GOT3 (cell line): ENCODE measurements at regions not wholly inside any gene's neighbourhood (a gene's known extent, or its start where the extent isn't known, plus 50 kb on each side); places are given as distances from the start of the nearest gene placed in this dataset.
"Not testable (repeated sequence)": the region's sequence is repeated elsewhere in the genome, so short reads cannot be mapped to it uniquely, and the experiment has no call there.

Experiments
- DNase-seq: peaks from one replicate; lab custom pipeline; 2025; ENCODE audit warnings: mixed read lengths; lab: John Stamatoyannopoulos, UW

DNA sequence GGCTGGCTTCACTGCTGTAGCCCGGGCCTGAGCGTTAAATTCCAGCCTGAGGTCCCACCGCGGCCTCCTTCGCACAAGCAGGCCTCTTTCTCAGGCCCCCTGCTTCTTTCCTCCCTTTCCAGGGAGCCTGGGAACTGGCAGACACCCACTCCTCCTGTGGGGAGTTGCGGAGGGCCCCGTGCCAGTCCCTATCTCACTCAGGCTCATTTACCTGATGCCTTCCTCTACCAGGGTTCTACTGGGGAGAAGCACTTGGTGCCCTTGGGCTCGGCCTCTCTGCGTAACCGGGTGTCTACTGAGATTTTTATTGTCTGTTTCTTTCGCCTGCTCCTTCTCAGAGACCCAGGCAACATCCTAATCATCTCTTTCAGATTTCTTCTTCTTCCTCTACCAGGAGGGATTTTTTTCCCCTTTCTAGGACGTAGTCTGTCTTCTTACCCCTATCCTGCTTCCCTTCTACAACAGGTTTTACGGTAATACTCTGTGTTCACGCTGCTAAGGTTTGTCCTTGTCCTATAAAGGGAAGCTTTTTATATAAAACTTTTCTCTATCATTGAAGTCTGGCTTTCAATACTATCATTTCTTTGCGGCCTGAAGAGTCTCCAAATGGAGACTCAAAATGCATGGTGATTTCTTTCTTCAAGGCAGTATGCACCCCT is 135.4 kb upstream of the GPR12 start:
- no peak for DNase-seq

DNA sequence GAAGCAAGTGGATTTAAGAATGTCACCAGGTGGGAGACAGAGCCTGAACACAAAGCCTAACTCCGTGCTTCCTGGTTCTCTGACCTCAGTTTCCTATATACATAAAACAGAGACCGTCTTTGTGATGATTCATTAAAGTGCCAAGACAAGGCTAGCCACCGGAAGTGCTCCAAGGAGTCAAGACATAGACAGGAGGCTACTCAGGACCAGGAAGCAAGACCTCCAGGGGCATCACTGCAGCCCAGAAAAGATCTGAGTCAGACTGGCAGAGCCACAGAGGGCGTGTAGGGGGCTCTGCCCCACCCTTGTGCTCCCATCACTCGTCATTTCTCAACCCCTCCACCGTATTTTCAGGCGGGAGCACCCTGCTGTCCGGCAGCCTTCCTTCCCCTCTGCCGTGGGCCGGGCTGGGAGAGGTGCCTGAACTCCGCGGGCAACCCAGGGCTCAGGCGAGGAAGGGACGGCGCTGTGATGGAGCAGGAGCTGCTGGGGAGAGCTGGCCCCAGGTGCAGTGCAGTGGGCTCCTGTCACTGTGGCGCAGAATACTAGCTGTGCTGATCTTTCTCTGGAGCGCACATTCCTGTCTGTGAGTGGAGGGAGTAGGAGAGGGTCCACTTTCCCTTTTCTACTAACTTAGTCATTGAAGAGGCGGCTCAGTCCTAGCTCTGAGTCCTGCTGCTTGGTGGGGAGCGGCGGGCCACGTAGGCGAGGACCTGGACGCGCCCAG is 134.7 kb upstream of the GPR12 start:
- DNase-seq = no peak

DNA sequence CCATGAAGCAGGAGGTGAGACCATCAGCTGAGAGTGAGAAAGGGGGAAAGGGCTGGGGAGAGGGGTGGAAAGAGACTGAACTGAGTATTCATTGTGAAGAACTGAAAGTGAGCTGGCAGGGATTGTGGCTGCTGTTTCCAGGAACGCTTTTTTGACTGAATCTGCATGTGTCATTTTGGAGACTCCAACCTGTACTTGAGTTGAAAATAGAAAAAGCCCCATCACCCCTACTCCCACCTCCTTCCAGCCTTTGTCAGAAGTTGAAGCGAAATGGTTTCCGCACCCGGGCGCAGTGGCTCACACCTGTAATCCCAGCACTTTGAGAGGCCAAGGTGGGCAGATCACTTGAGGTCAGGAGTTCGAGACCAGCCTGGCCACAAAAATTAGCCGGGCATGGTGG is 128.0 kb upstream of the GPR12 start:
- DNase-seq = no peak

DNA sequence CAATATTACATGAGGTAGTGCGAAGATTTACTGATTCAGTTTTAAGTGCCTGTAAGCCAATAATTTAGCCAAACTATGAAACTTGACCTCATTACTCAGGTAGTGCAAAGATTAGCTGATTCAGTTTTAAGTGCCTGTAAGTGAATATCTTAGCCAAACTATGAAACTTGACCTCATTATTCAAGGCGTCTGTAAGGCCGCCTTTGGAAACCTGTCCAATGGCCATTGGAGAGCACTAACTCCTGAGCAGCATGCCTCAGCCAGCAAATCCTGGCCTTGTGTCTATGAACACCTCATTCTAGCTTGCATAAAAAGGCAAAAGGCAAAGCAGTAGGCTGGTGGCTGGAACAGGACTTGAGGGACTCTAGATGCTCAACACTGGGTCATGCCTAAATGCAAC is 127.0 kb upstream of the GPR12 start:
- no peak for DNase-seq

DNA sequence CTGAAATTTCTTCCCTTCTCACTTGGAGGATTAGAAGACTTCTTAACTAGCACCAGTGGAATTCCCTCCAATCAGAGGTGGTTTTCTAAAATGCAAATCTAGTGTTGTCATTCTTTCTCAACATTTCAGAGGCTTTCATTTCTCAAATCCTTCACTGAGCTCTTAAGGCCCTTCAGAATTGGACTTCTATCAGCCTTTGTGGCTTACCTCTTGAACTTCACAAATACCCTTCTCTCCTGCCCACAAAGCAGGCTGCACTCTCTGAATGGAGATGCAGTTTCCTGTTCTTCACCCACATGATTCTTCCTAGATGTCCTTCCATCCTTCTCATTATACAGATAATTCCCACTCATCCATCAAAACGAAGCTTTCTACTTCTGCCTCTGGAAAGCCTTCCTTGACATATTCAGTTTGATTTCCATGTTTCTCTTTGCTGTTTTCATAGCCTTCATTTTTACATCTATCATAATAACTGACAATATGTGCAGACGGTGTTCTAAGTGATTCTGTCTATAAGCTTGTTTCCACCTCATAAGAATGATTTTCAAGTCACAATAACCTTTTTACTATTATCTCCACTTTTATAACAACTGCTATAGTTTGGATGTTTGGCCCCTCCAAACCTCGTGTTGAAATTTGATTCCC is 123.1 kb upstream of the GPR12 start:
- DNase-seq = no peak

DNA sequence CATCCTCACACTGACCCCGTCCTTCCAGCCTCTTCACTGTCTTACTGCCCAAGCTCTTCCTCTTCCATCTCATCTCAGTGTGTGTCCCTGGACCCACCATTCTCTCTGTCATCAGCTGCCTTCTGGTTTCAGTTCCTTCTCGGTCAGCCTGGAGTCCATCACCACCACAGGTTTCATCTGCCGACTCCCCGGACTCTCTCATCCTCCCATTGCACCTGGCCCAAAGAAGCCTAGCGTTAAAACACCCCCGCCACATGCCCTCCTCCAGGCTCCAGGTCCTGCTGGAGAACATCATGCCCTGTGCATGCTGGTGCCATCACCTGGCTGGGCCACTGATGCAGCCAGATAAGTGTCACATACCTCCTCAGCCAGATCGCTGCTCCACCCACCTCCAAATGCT is 122.1 kb upstream of the GPR12 start:
- DNase-seq = no peak

DNA sequence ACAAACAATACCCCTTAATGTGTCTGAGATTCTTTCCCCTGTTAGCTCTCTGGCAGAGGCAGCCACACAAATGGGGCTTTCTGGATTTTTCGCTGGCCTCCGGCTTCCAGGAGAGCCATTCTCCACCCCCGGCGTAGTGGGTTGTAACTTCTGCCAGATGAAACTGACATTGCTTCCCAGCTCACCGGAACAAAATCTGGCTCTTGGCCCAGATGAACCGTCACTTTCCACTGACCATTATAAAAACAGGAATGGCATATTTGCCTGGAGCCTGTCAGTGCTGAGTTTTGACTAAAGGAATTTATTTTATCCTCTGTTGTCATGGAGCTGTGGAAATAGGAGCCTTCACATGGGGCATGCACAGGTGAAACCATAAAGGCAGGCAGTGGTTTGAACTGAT is 120.6 kb upstream of the GPR12 start:
- DNase-seq = no peak

DNA sequence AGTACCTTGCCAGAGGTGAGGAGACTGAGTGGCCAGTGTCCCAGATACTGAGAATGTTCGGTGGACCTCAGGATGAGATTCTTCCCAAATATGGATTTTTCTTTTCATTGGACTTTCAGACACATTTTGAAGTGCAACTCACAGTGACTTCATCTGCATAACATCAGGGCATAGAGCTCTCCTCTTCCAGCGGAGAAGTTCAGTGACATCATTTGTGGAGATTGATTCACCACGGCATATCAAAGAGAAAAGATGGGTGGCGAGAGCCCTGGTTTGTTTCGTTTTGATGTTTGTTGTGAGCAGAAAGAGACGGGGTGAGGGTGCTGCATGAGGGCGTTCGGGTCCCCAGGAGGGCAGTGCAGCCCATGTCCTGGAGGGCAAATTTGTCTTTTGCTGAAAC is 120.1 kb upstream of the GPR12 start:
- DNase-seq = no peak

DNA sequence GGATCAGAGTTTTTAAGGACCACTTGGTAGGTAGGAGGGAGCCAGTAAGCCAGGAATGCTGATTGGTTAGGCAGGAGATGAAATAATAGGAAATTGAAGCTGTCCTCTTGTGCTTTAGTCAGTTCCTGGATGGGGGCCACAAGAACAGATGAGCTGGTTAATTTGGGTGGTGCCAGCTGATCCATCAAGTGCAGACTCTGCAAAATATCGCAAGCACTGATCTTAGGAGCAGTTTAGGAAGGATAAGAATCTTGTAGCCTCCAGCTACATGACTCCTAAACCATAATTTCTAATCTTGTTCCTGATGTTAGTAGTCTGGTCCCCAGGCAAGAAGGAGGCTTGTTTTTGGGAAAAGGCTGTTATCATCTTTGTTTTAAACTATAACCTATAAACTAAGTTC is 117.9 kb upstream of the GPR12 start:
- DNase-seq = no peak

DNA sequence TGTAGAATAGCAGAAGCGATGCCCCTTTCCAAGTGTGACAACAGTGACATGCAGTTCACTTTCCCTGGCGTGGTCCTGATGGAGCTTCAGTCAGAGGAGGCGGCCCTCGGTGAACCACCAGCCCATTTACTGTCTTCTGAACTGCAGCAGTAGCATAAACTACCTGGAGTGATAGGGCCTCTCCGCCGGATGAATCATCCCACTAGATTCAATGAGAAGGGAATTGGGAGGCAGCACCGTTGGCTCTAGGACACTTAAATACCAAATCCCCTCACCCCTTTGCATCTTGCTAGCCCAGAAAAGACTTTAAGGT is 112.8 kb upstream of the GPR12 start:
- DNase-seq = no peak

DNA sequence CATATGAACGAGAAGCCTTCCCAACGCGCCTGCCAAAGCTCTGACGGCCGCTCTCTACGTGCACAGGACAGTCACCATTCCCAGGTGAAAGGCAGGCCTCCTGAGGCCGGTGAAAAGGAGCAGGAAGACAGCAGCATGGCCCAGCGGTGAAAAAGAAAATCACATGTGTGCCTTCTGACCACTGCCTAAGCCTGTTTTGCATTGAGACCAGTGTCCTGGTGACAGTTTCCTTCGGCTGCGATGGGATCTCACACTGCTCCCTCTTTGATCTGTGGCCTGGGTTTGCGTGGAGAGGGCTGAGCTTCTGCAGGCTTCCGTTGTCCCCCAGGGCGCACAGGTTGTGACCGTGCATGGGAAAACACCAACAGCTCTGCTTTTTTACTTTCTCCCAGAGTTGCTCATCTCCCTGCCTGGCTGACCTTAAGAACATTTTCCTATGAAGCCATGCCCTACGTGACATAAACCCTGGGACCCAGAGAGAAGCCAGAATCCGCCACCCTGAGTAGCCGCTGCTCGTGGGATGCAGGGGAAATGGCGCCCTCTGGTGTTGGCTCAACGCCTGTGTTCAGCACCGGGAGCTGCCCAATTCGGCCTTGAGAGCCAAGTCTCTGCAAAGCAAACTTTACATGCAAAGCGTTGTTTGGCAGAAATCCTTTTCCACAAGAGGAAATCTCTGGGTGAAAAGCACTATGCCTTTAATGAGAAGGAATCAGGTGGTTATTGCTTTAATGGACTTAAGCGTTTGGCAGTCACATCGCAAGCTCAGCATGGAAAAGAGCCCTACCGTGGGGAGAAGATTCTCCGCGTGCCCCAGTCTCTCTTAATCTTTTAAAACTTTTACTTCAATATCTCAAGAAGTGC is 112.2 kb upstream of the GPR12 start:
- no peak for DNase-seq

DNA sequence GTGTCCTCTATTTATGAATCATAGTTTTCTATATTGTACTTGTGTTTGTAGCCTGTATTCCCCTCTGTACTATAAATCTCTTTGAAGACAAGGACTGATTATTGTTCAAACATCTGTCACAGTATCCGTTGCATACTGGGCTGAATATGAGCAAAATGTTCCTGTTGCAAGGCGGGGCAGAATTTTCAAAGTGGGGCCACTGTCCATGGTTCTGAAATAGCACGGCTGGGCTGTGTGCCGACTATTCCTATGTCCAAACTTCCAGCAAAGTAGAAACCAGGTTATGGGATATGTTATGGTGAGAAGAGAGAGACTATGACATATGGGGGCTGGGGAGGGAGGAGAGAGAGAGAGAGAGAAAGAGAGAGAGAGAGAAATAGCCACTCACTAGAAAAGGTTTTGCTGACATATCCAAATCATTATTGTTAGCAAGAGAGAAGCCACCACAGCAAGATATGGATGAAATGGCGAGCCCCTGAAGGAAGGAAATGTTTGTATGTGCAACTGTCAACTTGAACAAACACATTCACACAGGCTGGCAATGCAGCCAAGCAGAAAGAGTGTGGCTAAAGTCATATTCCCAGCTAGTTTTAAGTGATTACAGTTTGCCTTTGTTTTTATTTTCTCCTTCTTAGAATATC is 107.0 kb upstream of the GPR12 start:
- no peak for DNase-seq

DNA sequence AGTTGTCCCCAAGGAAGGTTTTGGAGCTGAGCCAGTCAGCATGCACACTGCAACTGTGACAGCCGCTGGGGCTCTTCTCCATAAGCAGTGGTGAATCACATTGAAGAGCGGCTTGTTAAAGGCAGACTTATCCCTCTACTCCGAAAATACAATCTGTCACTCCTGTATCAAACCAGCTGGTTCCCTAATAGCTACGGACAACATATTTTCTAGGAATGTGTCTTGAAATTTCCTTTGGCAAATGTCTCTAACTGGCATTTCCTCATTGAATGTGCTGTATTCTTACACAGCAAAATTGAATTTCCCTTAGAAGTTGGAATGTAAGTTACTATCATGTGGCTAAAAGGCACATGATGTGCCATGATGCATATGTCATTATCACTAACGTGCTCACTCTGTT is 104.0 kb upstream of the GPR12 start:
- no peak for DNase-seq

DNA sequence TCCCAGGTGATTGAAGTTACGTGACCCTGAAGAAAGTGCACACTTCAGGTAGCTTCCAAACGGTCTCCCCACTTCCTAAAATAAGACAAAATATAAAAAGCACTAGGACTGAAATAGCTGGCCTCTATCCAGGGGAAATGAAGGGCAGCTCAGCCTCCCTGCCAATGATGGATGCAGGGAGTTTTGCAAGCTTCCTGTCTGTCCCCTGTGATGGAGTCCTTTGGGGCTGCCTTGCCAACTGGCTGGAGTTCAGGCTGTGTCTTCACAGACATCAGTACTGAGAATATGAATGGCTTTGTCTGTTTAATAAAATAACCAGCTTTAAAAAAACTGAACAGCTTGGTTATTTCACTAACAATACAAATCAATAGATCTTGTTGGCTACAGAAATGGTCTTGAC is 101.4 kb upstream of the GPR12 start:
- DNase-seq = no peak

DNA sequence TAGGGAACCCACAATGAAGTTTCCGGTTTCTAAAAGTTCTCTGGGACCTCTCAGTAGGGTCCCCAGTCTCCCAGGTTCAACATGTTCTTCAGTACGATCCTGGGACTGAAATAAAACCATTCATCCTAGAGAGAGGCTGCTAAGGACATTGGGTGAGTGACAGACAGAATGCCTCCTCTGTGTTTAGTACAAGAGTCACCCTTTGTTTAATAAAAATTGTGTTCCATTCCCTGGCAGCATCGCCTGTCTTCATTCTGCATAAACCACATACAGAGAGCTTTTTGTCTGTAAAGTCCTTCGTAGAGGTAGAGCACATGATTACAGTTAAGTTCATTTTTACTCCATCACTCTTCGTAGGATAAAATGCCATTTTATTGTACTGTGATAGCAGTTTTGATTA is 95.3 kb upstream of the GPR12 start:
- DNase-seq = no peak

DNA sequence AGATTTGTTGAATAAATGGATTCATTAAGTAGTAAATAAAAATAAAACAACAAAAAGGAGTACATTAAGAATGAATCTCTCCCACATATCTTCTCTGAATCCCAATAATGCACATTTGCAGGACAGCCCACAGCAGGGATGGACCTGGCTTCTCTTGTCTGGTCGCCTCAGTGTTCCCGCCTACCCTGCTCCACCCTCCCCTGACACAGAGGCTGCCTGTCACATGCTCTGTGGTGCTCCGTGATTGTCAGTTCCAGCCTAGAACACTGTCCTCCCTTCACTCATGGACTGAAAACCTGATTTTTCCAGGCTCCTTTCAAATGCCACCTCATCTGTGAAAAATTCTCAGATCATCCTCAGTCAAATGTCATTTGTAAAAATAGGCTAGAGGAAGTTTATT is 94.5 kb upstream of the GPR12 start:
- no peak for DNase-seq

DNA sequence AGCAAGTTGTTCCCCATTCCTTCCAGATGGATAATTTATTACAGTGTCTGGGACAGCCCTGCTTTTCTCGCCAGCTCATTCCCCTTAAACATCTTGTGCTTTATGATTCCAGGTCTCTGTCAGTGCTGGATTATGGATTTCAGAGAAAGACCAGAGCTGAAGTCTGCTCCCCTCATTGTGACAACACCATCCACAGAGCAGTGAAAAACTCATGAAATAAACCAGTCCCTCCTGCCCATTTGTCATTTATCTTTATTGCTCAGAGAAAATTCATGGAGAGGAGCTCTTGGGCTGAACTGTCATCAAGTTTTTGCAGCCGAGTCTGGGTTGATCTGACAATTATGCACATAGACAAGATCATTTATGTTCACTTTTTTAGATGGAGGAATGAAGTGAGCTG is 92.7 kb upstream of the GPR12 start:
- no peak for DNase-seq

DNA sequence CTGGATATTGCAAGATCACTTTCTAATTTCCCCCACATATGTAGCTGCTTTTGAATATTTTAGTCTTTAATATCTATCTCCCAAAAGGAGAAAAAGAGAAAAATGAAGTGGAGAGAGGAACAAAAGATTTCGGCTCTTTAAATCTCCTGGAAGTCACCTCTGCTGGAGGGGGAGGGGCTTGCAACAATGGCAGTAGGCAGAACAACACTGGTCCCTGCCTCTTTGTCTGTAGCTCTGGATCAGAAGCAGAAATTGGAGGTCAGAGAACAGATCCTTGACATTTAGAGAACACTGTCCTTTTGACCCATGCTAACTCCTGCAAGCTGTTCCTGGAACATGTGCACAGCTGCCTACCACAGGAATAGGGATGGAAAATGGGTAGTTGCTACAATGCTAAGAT is 86.7 kb upstream of the GPR12 start:
- DNase-seq = no peak

DNA sequence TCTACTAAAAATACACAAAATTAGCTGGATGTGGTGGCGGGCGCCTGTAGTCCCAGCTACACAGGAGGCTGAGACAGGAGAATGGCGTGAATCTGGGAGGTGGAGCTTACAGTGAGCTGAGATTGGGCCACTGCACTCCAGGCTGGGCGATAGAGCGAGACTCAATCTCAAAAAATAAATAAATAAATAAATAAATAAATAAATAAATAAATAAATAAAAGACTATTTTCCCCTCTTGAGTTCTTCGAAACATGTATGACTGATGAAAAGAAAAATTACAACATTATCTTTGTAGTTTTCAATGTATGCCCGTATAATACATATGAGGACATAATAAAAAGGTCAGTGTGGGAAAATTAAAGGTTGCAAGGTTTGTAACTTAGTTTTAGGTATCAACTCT is 84.5 kb upstream of the GPR12 start:
- not testable (repeated sequence) for DNase-seq

DNA sequence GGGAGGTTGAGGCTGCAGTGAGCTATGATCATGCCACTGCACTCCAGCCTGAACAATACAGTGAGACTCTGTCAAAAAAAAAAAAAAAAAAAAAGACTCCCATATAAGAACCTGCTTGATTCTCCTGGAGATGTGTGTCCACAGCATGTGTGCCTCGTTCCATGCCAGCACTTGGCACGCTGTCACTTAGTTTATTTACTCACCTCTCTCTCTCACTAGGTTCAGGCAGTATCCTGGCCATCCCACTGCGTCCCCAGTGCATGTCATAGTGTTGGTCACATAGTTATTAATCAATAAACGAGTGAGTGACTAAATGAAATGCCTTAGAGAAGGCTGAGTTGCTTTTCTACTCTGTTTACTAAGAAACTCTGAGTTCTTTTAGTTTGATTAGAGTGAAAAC is 79.1 kb upstream of the GPR12 start:
- no peak for DNase-seq

DNA sequence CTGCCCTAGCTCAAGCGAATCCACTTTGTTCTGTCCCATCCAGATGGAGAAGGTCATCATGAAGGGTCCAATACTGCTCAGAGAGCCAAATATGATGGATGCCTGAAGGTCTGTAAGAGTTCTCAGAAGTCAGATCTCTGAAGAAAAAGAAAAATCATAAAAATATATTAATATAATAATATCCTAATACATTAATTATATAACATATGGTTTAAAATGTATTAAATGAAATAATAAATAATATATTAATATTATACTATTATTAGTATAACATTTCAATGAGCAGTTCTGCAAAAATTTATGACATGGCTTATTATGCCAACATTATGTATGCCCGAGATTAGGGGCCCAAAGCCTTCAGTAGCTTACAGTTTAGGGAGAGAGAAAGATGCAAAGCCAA is 78.2 kb upstream of the GPR12 start:
- no peak for DNase-seq

DNA sequence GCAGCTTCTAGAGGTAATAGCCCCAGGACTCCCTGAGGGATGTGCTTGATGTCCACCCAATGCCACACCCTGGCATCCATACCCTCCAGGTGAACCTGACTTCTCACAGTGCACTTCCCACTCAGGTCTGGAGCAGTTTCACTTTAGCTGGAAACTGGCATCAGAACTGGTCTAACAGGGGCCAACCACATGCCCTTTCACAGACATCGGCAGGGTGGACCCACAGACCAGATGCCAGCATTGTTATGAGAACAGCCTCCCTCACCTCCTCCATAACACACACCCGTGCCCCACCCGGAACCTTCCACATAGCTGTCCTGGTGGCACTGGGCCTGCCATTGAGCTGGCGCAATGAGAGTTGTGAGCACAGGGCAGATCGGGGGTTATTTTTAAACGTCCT is 77.4 kb upstream of the GPR12 start:
- DNase-seq = no peak
